H9 (cell line): ENCODE measurements at regions not wholly inside any gene's neighbourhood (a gene's known extent, or its start where the extent isn't known, plus 50 kb on each side); places are given as distances from the start of the nearest gene placed in this dataset.

ENCODE experiments used
- DNase-seq: peaks from one replicate; pipeline ENCODE4 v3.0.0-alpha.2; 2017
- H2AFZ ChIP-seq: one replicate; pipeline ENCODE4 v1.6.1; 2013; ENCODE audit warnings: mild to moderate bottlenecking, low read length, control low read depth, moderate library complexity
- H2AK5ac ChIP-seq: 2 replicates; pipeline ENCODE4 v1.6.1; 2013; ENCODE audit warnings: low read length, control low read depth, mixed read lengths; ENCODE audit not compliant: insufficient read length
- H2BK120ac ChIP-seq: one replicate; pipeline ENCODE4 v1.6.1; 2013; ENCODE audit warnings: low read depth, mild to moderate bottlenecking, low read length, control low read depth, inconsistent platforms; ENCODE audit not compliant: poor library complexity, severe bottlenecking
- H2BK12ac ChIP-seq: 2 replicates; pipeline ENCODE4 v1.6.1; 2013; ENCODE audit warnings: low read length, control low read depth, mixed read lengths, low read depth; ENCODE audit not compliant: insufficient read length
- H2BK15ac ChIP-seq: 2 replicates; pipeline ENCODE4 v1.6.1; 2013; ENCODE audit warnings: low read depth, low read length, control low read depth
- H2BK20ac ChIP-seq: one replicate; pipeline ENCODE4 v1.6.1; 2013; ENCODE audit warnings: low read depth, mild to moderate bottlenecking, low read length, control low read depth, inconsistent platforms; ENCODE audit not compliant: poor library complexity, severe bottlenecking
- H2BK5ac ChIP-seq: 2 replicates; pipeline ENCODE4 v1.6.1; 2013; ENCODE audit warnings: low read length, control low read depth, mixed read lengths; ENCODE audit not compliant: insufficient read length
- H3K14ac ChIP-seq: 2 replicates; pipeline ENCODE4 v1.6.1; 2013; ENCODE audit warnings: low read length, control low read depth; ENCODE audit not compliant: insufficient read depth
- H3K18ac ChIP-seq: 2 replicates; pipeline ENCODE4 v1.6.1; 2013; ENCODE audit warnings: low read depth, mild to moderate bottlenecking, mixed read lengths, low read length, control low read depth; ENCODE audit not compliant: insufficient read length
- H3K23ac ChIP-seq: 2 replicates; pipeline ENCODE4 v1.6.1; 2013; ENCODE audit warnings: low read length, control low read depth, mixed read lengths, low read depth; ENCODE audit not compliant: insufficient read length
- H3K23me2 ChIP-seq: 2 replicates; pipeline ENCODE4 v1.6.1; 2013; ENCODE audit warnings: low read depth, mild to moderate bottlenecking, mixed read lengths, low read length, control low read depth; ENCODE audit not compliant: insufficient read length, poor library complexity, severe bottlenecking
- H3K27ac ChIP-seq: 2 replicates; pipeline ENCODE4 v1.5.1; 2013; ENCODE audit warnings: low read length, control low read depth, mixed read lengths, low read depth; ENCODE audit not compliant: insufficient read length
- H3K27me3 ChIP-seq: 2 replicates; pipeline ENCODE4 v1.6.1; 2013; ENCODE audit warnings: low read length, control low read depth, inconsistent platforms; ENCODE audit not compliant: insufficient read depth
- H3K4ac ChIP-seq: 2 replicates; pipeline ENCODE4 v1.6.1; 2013; ENCODE audit warnings: low read depth, mild to moderate bottlenecking, control low read depth, inconsistent platforms, low read length, moderate library complexity
- H3K4me1 ChIP-seq: 2 replicates; pipeline ENCODE4 v1.6.1; 2013; ENCODE audit warnings: low read length, control low read depth, inconsistent platforms; ENCODE audit not compliant: insufficient read depth
- H3K4me2 ChIP-seq: 2 replicates; pipeline ENCODE4 v1.6.1; 2013; ENCODE audit warnings: low read length, control low read depth, mixed read lengths; ENCODE audit not compliant: insufficient read length, insufficient read depth
- H3K56ac ChIP-seq: 2 replicates; pipeline ENCODE4 v1.6.1; 2013; ENCODE audit warnings: low read depth, mild to moderate bottlenecking, mixed read lengths, low read length, control low read depth; ENCODE audit not compliant: insufficient read length
- H3K79me1 ChIP-seq: 2 replicates; pipeline ENCODE4 v1.6.1; 2013; ENCODE audit warnings: low read depth, mild to moderate bottlenecking, moderate library complexity, low read length, control low read depth, inconsistent platforms; ENCODE audit not compliant: insufficient read depth, poor library complexity, severe bottlenecking
- H3K79me2 ChIP-seq: 2 replicates; pipeline ENCODE4 v1.6.1; 2013; ENCODE audit warnings: low read length, control low read depth, inconsistent platforms; ENCODE audit not compliant: insufficient read depth
- H3K9ac ChIP-seq: 2 replicates; pipeline ENCODE4 v1.6.1; 2013; ENCODE audit warnings: low read length, control low read depth, mixed read lengths; ENCODE audit not compliant: insufficient read length; ENCODE audit errors: extremely low read depth
- H3K9me3 ChIP-seq: one replicate; pipeline ENCODE4 v1.6.1; 2013; ENCODE audit warnings: low read depth, low read length, inconsistent platforms; ENCODE audit not compliant: control insufficient read depth
- H3T11ph ChIP-seq: one replicate; pipeline ENCODE4 v1.6.1; 2013; ENCODE audit warnings: mild to moderate bottlenecking, low read length, control low read depth, inconsistent platforms
- H4K20me1 ChIP-seq: one replicate; pipeline ENCODE4 v1.6.1; 2013; ENCODE audit not compliant: control insufficient read depth, insufficient read length, insufficient read depth
- H4K5ac ChIP-seq: 2 replicates; pipeline ENCODE4 v1.6.1; 2013; ENCODE audit warnings: low read depth, mild to moderate bottlenecking, mixed read lengths, low read length, control low read depth; ENCODE audit not compliant: insufficient read length
- H4K8ac ChIP-seq: replicated peaks from 2 replicates; pipeline ENCODE4 v1.6.1; 2013; ENCODE audit warnings: low read length, control low read depth, mixed read lengths, low read depth; ENCODE audit not compliant: insufficient read length
- H4K91ac ChIP-seq: 2 replicates; pipeline ENCODE4 v1.6.1; 2013; ENCODE audit warnings: low read depth, mild to moderate bottlenecking, moderate library complexity, mixed read lengths, low read length, control low read depth; ENCODE audit not compliant: insufficient read length
- H3K27ac Mint-ChIP-seq, 3 experiments: 2 replicates in 2 of 3; 3 replicates in 1 of 3; pipeline ENCODE4 v1.8.0; 2020 to 2021; ENCODE audit warnings: mixed read lengths in 3 of 3, mild to moderate bottlenecking in 1 of 3, moderate library complexity in 1 of 3
- H3K27me3 Mint-ChIP-seq: 2 replicates; pipeline ENCODE4 v1.8.0; 2021; ENCODE audit warnings: low read depth, mild to moderate bottlenecking, moderate library complexity, mixed read lengths
- H3K36me3 Mint-ChIP-seq, 3 experiments: 2 replicates in 2 of 3; 3 replicates in 1 of 3; pipeline ENCODE4 v1.8.0; 2020 to 2021; ENCODE audit warnings: low read depth in 3 of 3, mixed read lengths in 3 of 3; ENCODE audit not compliant: insufficient read depth in 1 of 3
- H3K4me1 Mint-ChIP-seq, 2 experiments: 2 replicates each; pipeline ENCODE4 v1.8.0; 2020; ENCODE audit warnings: mixed read lengths in 2 of 2
- H3K4me3 Mint-ChIP-seq, 2 experiments: 2 replicates in 1 of 2; 3 replicates in 1 of 2; pipeline ENCODE4 v1.8.0; 2020 to 2021; ENCODE audit warnings: mild to moderate bottlenecking in 2 of 2, mixed read lengths in 2 of 2, moderate library complexity in 1 of 2
- H3K9me3 Mint-ChIP-seq, 2 experiments: 2 replicates in 1 of 2; 3 replicates in 1 of 2; pipeline ENCODE4 v1.8.0; 2020; ENCODE audit warnings: mild to moderate bottlenecking in 2 of 2, mixed read lengths in 2 of 2, moderate library complexity in 1 of 2
- CTCF ChIP-seq: fragments of 200-600 bp; sonication (generic); conservative IDR thresholded peaks from 3 replicates; pipeline ENCODE4 v1.8.0; 2021; ENCODE audit warnings: antibody characterized with exemption, mild to moderate bottlenecking
- WGBS: extraction: QIAGEN DNeasy Blood & Tissue Kit; methylation state at CpG from one replicate; pipeline ENCODE4 v1.1.7; 2013; ENCODE audit warnings: missing lambda C conversion rate, low lambda C conversion rate, mixed read lengths; ENCODE audit not compliant: insufficient read length; ENCODE audit errors: extremely low coverage; 5-methylcytosine and 5-hydroxymethylcytosine counted together

GRCh38 chr10:8331387-8331786, 276.9 kb downstream of the GATA3 start:
- no peak overlapping the region for H3K4me2 ChIP-seq

More at GRCh38 chr10:8331387-8331786, 276.9 kb downstream of the GATA3 start:
- Mint-ChIP-seq H3K27ac (no peak overlapping the region), H3K9me3 (no peaks in the 10 kb centered on the region), H3K4me1 (peaks cover 7 to 17% of the 10 kb centered on the region in 2 experiments), H3K36me3 (no peaks in the 10 kb centered on the region), H3K27me3 (peaks cover 49% of the 10 kb centered on the region), H3K4me3 (no peak overlapping the region)
- H3K27me3 ChIP-seq = peaks cover 4% of the 10 kb centered on the region; the same call in 1 of the 2 replicates
- H3K14ac ChIP-seq = no peak overlapping the region
- peaks cover 8% of the 10 kb centered on the region for H3K23me2 ChIP-seq
- no peak overlapping the region for H3K9ac ChIP-seq
- H2BK5ac ChIP-seq = no peak overlapping the region
- H2AK5ac ChIP-seq = no peak overlapping the region
- H4K8ac ChIP-seq = no peak overlapping the region
- H3K4me1 ChIP-seq = no peaks in the 10 kb centered on the region
- H4K20me1 ChIP-seq = no peaks in the 10 kb centered on the region
- no peaks in the 10 kb centered on the region for H3K9me3 ChIP-seq
- H2BK20ac ChIP-seq = no peak overlapping the region
- no peak overlapping the region for H3K18ac ChIP-seq
- H2BK120ac ChIP-seq = no peak overlapping the region
- no peak overlapping the region for H2AFZ ChIP-seq
- H3K79me2 ChIP-seq = no peaks in the 10 kb centered on the region
- no peak overlapping the region for H2BK15ac ChIP-seq
- H3K27ac ChIP-seq = no peak overlapping the region
- H3T11ph ChIP-seq = no peak overlapping the region
- no CpG with 5 or more reads among the region's 14 CpGs for whole genome bisulfite sequencing
- no peak for TF ChIP-seq CTCF
- H4K91ac ChIP-seq = no peak overlapping the region
- no peak overlapping the region for H4K5ac ChIP-seq
- no peak overlapping the region for H3K56ac ChIP-seq
- H3K4ac ChIP-seq = no peak overlapping the region
- no peak overlapping the region for H2BK12ac ChIP-seq
- no peak overlapping the region for H3K23ac ChIP-seq
- no peaks in the 10 kb centered on the region for H3K79me1 ChIP-seq
- DNase-seq = no peak
